ENCODE measurements at regions not wholly inside any gene's neighbourhood (a gene's known extent, or its start where the extent isn't known, plus 50 kb on each side); places are given as distances from the start of the nearest gene placed in this dataset.

GRCh38 chr5:3430691-3431090, 164.9 kb upstream of the IRX1 start:
- no peak overlapping the region for H3K4me3 ChIP-seq
- TF ChIP-seq POLR2A (IDR thresholded peaks at IDR 0.05) (no peak), CTCF (IDR thresholded peaks at IDR 0.05 in 4 of 5, conservative IDR thresholded peaks at IDR 0.05 in 1 of 5) (no peak)
- intact Hi-C loops (cut with DNase I; ENCODE audit: low total_unique reads), result no loop called here
- H3K4me1 ChIP-seq, result no peaks in the 10 kb centered on the region
- peaks cover 0 to 3% (median 0%) of the 10 kb centered on the region in 3 donors for H3K27me3 ChIP-seq
- H3K36me3 ChIP-seq, result no peaks in the 10 kb centered on the region
- no peak overlapping the region for H3K27ac ChIP-seq
- no peaks in the 10 kb centered on the region for H3K9me3 ChIP-seq
- DNase-seq (no peak), ATAC-seq (no peak)
- in situ Hi-C loops (cut with MboI; ENCODE audit: low sequenced_read_pairs in 4 of 4), result no loop called here

GRCh38 chr5:3429962-3430361, 165.7 kb upstream of the IRX1 start:
- in situ Hi-C loops (cut with MboI; ENCODE audit: low sequenced_read_pairs in 4 of 4), result no loop called here
- ATAC-seq (no peak), DNase-seq (no peak)
- Histone ChIP-seq H3K27me3 (peaks cover 0 to 3% (median 0%) of the 10 kb centered on the region in 3 donors), H3K27ac (no peak overlapping the region), H3K36me3 (no peaks in the 10 kb centered on the region), H3K4me1 (no peaks in the 10 kb centered on the region), H3K9me3 (no peaks in the 10 kb centered on the region), H3K4me3 (no peak overlapping the region)
- no peak for TF ChIP-seq POLR2A (IDR thresholded peaks at IDR 0.05)
- no peak for TF ChIP-seq CTCF (IDR thresholded peaks at IDR 0.05 in 4 of 5, conservative IDR thresholded peaks at IDR 0.05 in 1 of 5)
- intact Hi-C loops (cut with DNase I; ENCODE audit: low total_unique reads), result no loop called here

GRCh38 chr5:3428334-3428733, 167.3 kb upstream of the IRX1 start:
- intact Hi-C loops (cut with DNase I; ENCODE audit: low total_unique reads), result no loop called here

GRCh38 chr5:3424946-3425345, 170.7 kb upstream of the IRX1 start:
- Histone ChIP-seq H3K36me3 (no peaks in the 10 kb centered on the region), H3K4me3 (no peak overlapping the region), H3K9me3 (no peaks in the 10 kb centered on the region), H3K27me3 (peaks cover 0 to under 1% (median 0%) of the 10 kb centered on the region in 3 donors), H3K4me1 (no peaks in the 10 kb centered on the region), H3K27ac (no peak overlapping the region)
- no peak for ATAC-seq
- no peak for TF ChIP-seq CTCF (IDR thresholded peaks at IDR 0.05 in 4 of 5, conservative IDR thresholded peaks at IDR 0.05 in 1 of 5)
- TF ChIP-seq POLR2A (IDR thresholded peaks at IDR 0.05), result no peak
- no peak for DNase-seq
- in situ Hi-C loops (cut with MboI; ENCODE audit: low sequenced_read_pairs in 4 of 4) (no loop called here), intact Hi-C loops (cut with DNase I; ENCODE audit: low total_unique reads) (no loop called here)

More at GRCh38 chr5:3428334-3428733, 167.3 kb upstream of the IRX1 start:
- in situ Hi-C loops (cut with MboI; ENCODE audit: low sequenced_read_pairs in 4 of 4), result no loop called here
- DNase-seq (no peak), ATAC-seq (no peak)
- Histone ChIP-seq H3K9me3 (no peaks in the 10 kb centered on the region), H3K27me3 (peaks cover 0 to 3% (median 0%) of the 10 kb centered on the region in 3 donors), H3K36me3 (no peaks in the 10 kb centered on the region), H3K4me3 (no peak overlapping the region), H3K27ac (no peak overlapping the region), H3K4me1 (no peaks in the 10 kb centered on the region)
- TF ChIP-seq POLR2A (IDR thresholded peaks at IDR 0.05) (no peak), CTCF (IDR thresholded peaks at IDR 0.05 in 4 of 5, conservative IDR thresholded peaks at IDR 0.05 in 1 of 5) (no peak)

- H3K4me3 ChIP-seq, result no peak overlapping the region
- no peak overlapping the region for H3K27ac ChIP-seq
- intact Hi-C loops (cut with DNase I; ENCODE audit: low total_unique reads), result no loop called here
- TF ChIP-seq POLR2A (IDR thresholded peaks at IDR 0.05), result no peak
- no peak for TF ChIP-seq CTCF (IDR thresholded peaks at IDR 0.05 in 4 of 5, conservative IDR thresholded peaks at IDR 0.05 in 1 of 5)
- in situ Hi-C loops (cut with MboI; ENCODE audit: low sequenced_read_pairs in 4 of 4), result no loop called here
- DNase-seq (no peak), ATAC-seq (no peak)
- no peaks in the 10 kb centered on the region for H3K9me3 ChIP-seq
- no peaks in the 10 kb centered on the region for H3K36me3 ChIP-seq
- no peaks in the 10 kb centered on the region for H3K27me3 ChIP-seq
- no peaks in the 10 kb centered on the region for H3K4me1 ChIP-seq
These were observed 178.2 kb upstream of the IRX1 start for GRCh38 chr5:3417376-3417943.
